ENCODE measurements at regions not wholly inside any gene's neighbourhood (a gene's known extent, or its start where the extent isn't known, plus 50 kb on each side); places are given as distances from the start of the nearest gene placed in this dataset.

GRCh38 chr15:38193496-38193895 is 59.1 kb upstream of the SPRED1 start:
- TF ChIP-seq SUZ12 (IDR thresholded peaks at IDR 0.05) (no peak), ELF4 (IDR thresholded peaks at IDR 0.05) (no peak), SP1 (IDR thresholded peaks at IDR 0.05) (no peak), BHLHE40 (IDR thresholded peaks at IDR 0.05; ENCODE audit: borderline replicate concordance) (no peak), FOXM1 (IDR thresholded peaks at IDR 0.05; ENCODE audit: borderline replicate concordance) (no peak), CTBP1 (IDR thresholded peaks at IDR 0.05; ENCODE audit: borderline replicate concordance) (no peak), ARNT (IDR thresholded peaks at IDR 0.05) (no peak), TARDBP (IDR thresholded peaks at IDR 0.05) (no peak), FOXA1 (IDR thresholded peaks at IDR 0.05) (no peak), NFRKB (IDR thresholded peaks at IDR 0.05) (no peak), L3MBTL2 (conservative IDR thresholded peaks at IDR 0.05) (no peak), FOXK2 (IDR thresholded peaks at IDR 0.05) (no peak), ZNF384 (IDR thresholded peaks at IDR 0.05) (no peak)
- TF ChIP-seq, protein P1, sequence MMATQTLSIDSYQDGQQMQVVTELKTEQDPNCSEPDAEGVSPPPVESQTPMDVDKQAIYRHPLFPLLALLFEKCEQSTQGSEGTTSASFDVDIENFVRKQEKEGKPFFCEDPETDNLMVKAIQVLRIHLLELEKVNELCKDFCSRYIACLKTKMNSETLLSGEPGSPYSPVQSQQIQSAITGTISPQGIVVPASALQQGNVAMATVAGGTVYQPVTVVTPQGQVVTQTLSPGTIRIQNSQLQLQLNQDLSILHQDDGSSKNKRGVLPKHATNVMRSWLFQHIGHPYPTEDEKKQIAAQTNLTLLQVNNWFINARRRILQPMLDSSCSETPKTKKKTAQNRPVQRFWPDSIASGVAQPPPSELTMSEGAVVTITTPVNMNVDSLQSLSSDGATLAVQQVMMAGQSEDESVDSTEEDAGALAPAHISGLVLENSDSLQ (IDR thresholded peaks at IDR 0.05), result no peak

Measured in HEK293T (cell line).